Colonic mucosa (tissue), 4 donors: ENCODE measurements at regions not wholly inside any gene's neighbourhood (a gene's known extent, or its start where the extent isn't known, plus 50 kb on each side); places are given as distances from the start of the nearest gene placed in this dataset.

Source experiments
- DNase-seq: peaks from one replicate; pipeline ENCODE4 v3.0.0-alpha.2; 2020
- H3K27ac ChIP-seq: fragments of 200-600 bp; one replicate; pipeline ENCODE4 v1.8.0; 2021
- H3K27me3 ChIP-seq: fragments of 200-600 bp; one replicate; pipeline ENCODE4 v1.8.0; 2021
- H3K36me3 ChIP-seq: fragments of 200-600 bp; one replicate; pipeline ENCODE4 v1.8.0; 2021
- H3K4me1 ChIP-seq: fragments of 200-600 bp; one replicate; pipeline ENCODE4 v1.8.0; 2021; ENCODE audit warnings: mild to moderate bottlenecking
- H3K4me3 ChIP-seq: fragments of 200-600 bp; one replicate; pipeline ENCODE4 v1.8.0; 2021
- H3K9ac ChIP-seq, 2 donors: one replicate each; pipeline ENCODE4 v1.7.0; 2013; ENCODE audit warnings: control low read depth in 2 of 2, low read depth in 2 of 2, low read length in 2 of 2
- H3K9me3 ChIP-seq: fragments of 200-600 bp; one replicate; pipeline ENCODE4 v1.8.0; 2021
- CTCF ChIP-seq: fragments of 200-600 bp; IDR thresholded peaks from one replicate; pipeline ENCODE4 v1.8.0; 2022; ENCODE audit warnings: antibody characterized with exemption, mild to moderate bottlenecking
- intact Hi-C: fragments of 100-400 bp; cut with DNase I; formaldehyde crosslinking; loops from one replicate; pipeline ENCODE4 v1.14.1; 2022
- donor health status: healthy.
- donor health status: DM: no; HTN: no; CAD: no.
- donor health status: DM: no; HTN: no; CAD: no.

- H3K36me3 ChIP-seq: no peaks in the 10 kb centered on the region
- intact Hi-C loops: no loop called here
- H3K4me1 ChIP-seq: no peaks in the 10 kb centered on the region
- no peaks in the 10 kb centered on the region for H3K9me3 ChIP-seq
- DNase-seq: no peak
- H3K9ac ChIP-seq: no peak overlapping the region
- no peak overlapping the region for H3K4me3 ChIP-seq
- no peak for TF ChIP-seq CTCF
- no peaks in the 10 kb centered on the region for H3K27me3 ChIP-seq
- H3K27ac ChIP-seq: no peak overlapping the region
These were observed 311.4 kb upstream of the GOT2 start for GRCh38 chr16:59045501-59045900.

DNA sequence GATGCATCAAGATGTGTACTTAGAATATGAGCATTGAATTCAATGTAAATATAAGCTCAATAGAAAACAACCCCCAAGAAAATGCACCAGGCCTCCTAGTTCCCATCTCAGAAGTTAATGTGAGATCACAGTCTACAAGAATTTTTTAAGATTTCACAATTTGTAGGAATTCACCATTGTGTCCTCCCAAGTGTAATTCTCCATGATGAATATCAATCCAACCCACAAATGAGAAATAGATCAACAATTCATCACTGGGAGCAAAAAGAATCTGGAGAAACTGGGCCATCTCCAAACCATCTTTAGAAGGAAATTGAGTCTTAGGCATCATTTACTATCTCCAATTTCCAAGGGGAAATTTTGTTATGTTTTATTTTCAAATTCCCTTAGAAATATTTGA lies 310.5 kb upstream of the GOT2 start:
- H3K4me3 ChIP-seq: no peak overlapping the region
- H3K27me3 ChIP-seq: no peaks in the 10 kb centered on the region
- intact Hi-C loops: no loop called here
- H3K4me1 ChIP-seq: no peaks in the 10 kb centered on the region
- no peak overlapping the region for H3K9ac ChIP-seq
- H3K9me3 ChIP-seq: no peaks in the 10 kb centered on the region
- no peak for DNase-seq
- TF ChIP-seq CTCF: no peak
- H3K36me3 ChIP-seq: no peaks in the 10 kb centered on the region
- no peak overlapping the region for H3K27ac ChIP-seq

GRCh38 chr16:59042301-59042700 lies 308.2 kb upstream of the GOT2 start:
- Histone ChIP-seq H3K27me3 (no peaks in the 10 kb centered on the region), H3K9ac (no peak overlapping the region), H3K4me3 (no peak overlapping the region), H3K27ac (no peak overlapping the region), H3K9me3 (no peaks in the 10 kb centered on the region), H3K4me1 (no peaks in the 10 kb centered on the region), H3K36me3 (no peaks in the 10 kb centered on the region)
- intact Hi-C loops: no loop called here
- no peak for TF ChIP-seq CTCF
- DNase-seq: no peak

GRCh38 chr16:59039066-59039720 lies 305.1 kb upstream of the GOT2 start:
- Histone ChIP-seq H3K36me3 (no peaks in the 10 kb centered on the region), H3K9me3 (no peaks in the 10 kb centered on the region), H3K27ac (no peak overlapping the region), H3K9ac (no peak overlapping the region), H3K27me3 (no peaks in the 10 kb centered on the region), H3K4me3 (no peak overlapping the region), H3K4me1 (no peaks in the 10 kb centered on the region)
- intact Hi-C loops: no loop called here
- no peak for TF ChIP-seq CTCF
- no peak for DNase-seq

- TF ChIP-seq CTCF: no peak
- intact Hi-C loops: no loop called here
These were observed 296.9 kb upstream of the GOT2 start for GRCh38 chr16:59030923-59031485.

More at GRCh38 chr16:59030923-59031485, 296.9 kb upstream of the GOT2 start:
- no peaks in the 10 kb centered on the region for H3K36me3 ChIP-seq
- H3K9me3 ChIP-seq: no peaks in the 10 kb centered on the region
- no peak for DNase-seq
- H3K27ac ChIP-seq: no peak overlapping the region
- no peaks in the 10 kb centered on the region for H3K4me1 ChIP-seq
- H3K4me3 ChIP-seq: no peak overlapping the region
- H3K9ac ChIP-seq: no peak overlapping the region
- H3K27me3 ChIP-seq: no peaks in the 10 kb centered on the region
